ENCODE measurements at regions not wholly inside any gene's neighbourhood (a gene's known extent, or its start where the extent isn't known, plus 50 kb on each side); places are given as distances from the start of the nearest gene placed in this dataset.

- H3K9me3 ChIP-seq (ENCODE audit: control insufficient read depth, insufficient read depth, low read depth, low read length), result peaks cover 8% of the 10 kb centered on the region; the same call in 1 of the 2 replicates
- TF ChIP-seq TCF7L2 (IDR thresholded peaks at IDR 0.05; ENCODE audit: low read depth, low read length), result no peak
- no peak for TF ChIP-seq POLR2AphosphoS5 (IDR thresholded peaks at IDR 0.05; ENCODE audit: low read depth, low read length)
- no peak for TF ChIP-seq SIN3A (IDR thresholded peaks at IDR 0.05; ENCODE audit: borderline replicate concordance, insufficient read depth, low read depth, low read length)
- no peak for TF ChIP-seq CTCF (IDR thresholded peaks at IDR 0.05)
- TF ChIP-seq REST (IDR thresholded peaks at IDR 0.05; ENCODE audit: insufficient read depth in 1 of 2, low read depth in 2 of 2, low read length in 1 of 2), result no peak
- in situ Hi-C loops (cut with HindIII; ENCODE audit: low pct_unique_long_range_greater_than_20kb, low sequenced_read_pairs), result no loop called here
- H3K4me1 ChIP-seq (ENCODE audit: control insufficient read depth, insufficient read depth, low read length), result peaks cover 9% of the 10 kb centered on the region; the same call in 1 of the 2 replicates
- H3K36me3 ChIP-seq (ENCODE audit: control insufficient read depth, insufficient read depth, low read length), result no peaks in the 10 kb centered on the region
- POLR2A ChIA-PET, result no interaction called here
- DNase-seq (ENCODE audit: low read depth, low spot score), result no peak
- intact Hi-C loops (cut with micrococcal nuclease; ENCODE audit: unreplicated experiment), result no loop called here
- BruUV-seq (replicated peaks), result no TSS peak
- no peak overlapping the region for H3K27ac ChIP-seq (ENCODE audit: low read length)
- H3K4me3 ChIP-seq (ENCODE audit: low read depth in 2 of 2, low read length in 2 of 2), result no peak overlapping the region
- CTCF ChIA-PET, result no interaction called here
- H3K27me3 ChIP-seq (ENCODE audit: control insufficient read depth, insufficient read depth, low read length), result no peaks in the 10 kb centered on the region
- ATAC-seq, result no peak
Measured at GRCh38 chr3:27614592-27614991, 107.5 kb downstream of the EOMES start.

- peaks cover 9% of the 10 kb centered on the region; the same call in 1 of the 2 replicates for H3K4me1 ChIP-seq (ENCODE audit: control insufficient read depth, insufficient read depth, low read length)
- POLR2A ChIA-PET, result no interaction called here
- no peak for TF ChIP-seq REST (IDR thresholded peaks at IDR 0.05; ENCODE audit: insufficient read depth in 1 of 2, low read depth in 2 of 2, low read length in 1 of 2)
- TF ChIP-seq TCF7L2 (IDR thresholded peaks at IDR 0.05; ENCODE audit: low read depth, low read length), result no peak
- no peak for TF ChIP-seq CTCF (IDR thresholded peaks at IDR 0.05)
- TF ChIP-seq POLR2AphosphoS5 (IDR thresholded peaks at IDR 0.05; ENCODE audit: low read depth, low read length), result no peak
- no peak for TF ChIP-seq SIN3A (IDR thresholded peaks at IDR 0.05; ENCODE audit: borderline replicate concordance, insufficient read depth, low read depth, low read length)
- no TSS peak for BruUV-seq (replicated peaks)
- ATAC-seq (no peak), DNase-seq (ENCODE audit: low read depth, low spot score) (no peak)
- H3K27me3 ChIP-seq (ENCODE audit: control insufficient read depth, insufficient read depth, low read length), result no peaks in the 10 kb centered on the region
- intact Hi-C loops (cut with micrococcal nuclease; ENCODE audit: unreplicated experiment), result no loop called here
- CTCF ChIA-PET, result no interaction called here
- in situ Hi-C loops (cut with HindIII; ENCODE audit: low pct_unique_long_range_greater_than_20kb, low sequenced_read_pairs), result no loop called here
- peaks cover 8% of the 10 kb centered on the region; the same call in 1 of the 2 replicates for H3K9me3 ChIP-seq (ENCODE audit: control insufficient read depth, insufficient read depth, low read depth, low read length)
- H3K27ac ChIP-seq (ENCODE audit: low read length), result no peak overlapping the region; the same call in 1 of the 2 replicates
- H3K36me3 ChIP-seq (ENCODE audit: control insufficient read depth, insufficient read depth, low read length), result no peaks in the 10 kb centered on the region
- no peak overlapping the region for H3K4me3 ChIP-seq (ENCODE audit: low read depth in 2 of 2, low read length in 2 of 2)
Measured at GRCh38 chr3:27613846-27614500, 108.2 kb downstream of the EOMES start.

Measured in Panc1 (cell line).